Neural cell (in vitro differentiated cells): ENCODE measurements at regions not wholly inside any gene's neighbourhood (a gene's known extent, or its start where the extent isn't known, plus 50 kb on each side); places are given as distances from the start of the nearest gene placed in this dataset.

Source experiments
- EZH2 ChIP-seq: fragments of 200-600, 300-800 bp; shearing (Covaris generic), sonication (generic); IDR thresholded peaks from 2 replicates; pipeline ENCODE4 v1.6.1; 2014; ENCODE audit warnings: antibody characterized with exemption, low read length, borderline replicate concordance, mild to moderate bottlenecking; ENCODE audit not compliant: insufficient read depth, poor library complexity, severe bottlenecking
- POLR2AphosphoS5 ChIP-seq: IDR thresholded peaks from 2 replicates; pipeline ENCODE4 v1.6.1; 2012
- SMC3 ChIP-seq: fragments of 450-650 bp; conservative IDR thresholded peaks from 2 replicates; pipeline ENCODE4 v1.6.1; 2014; ENCODE audit warnings: antibody characterized with exemption, mild to moderate bottlenecking, moderate library complexity; ENCODE audit not compliant: poor library complexity
- TF ChIP-seq, protein P1 (sequence below): fragments of 450-650 bp; IDR thresholded peaks from 2 replicates; pipeline ENCODE4 v1.5.1; 2014; ENCODE audit warnings: antibody characterized with exemption, mild to moderate bottlenecking, moderate library complexity; ENCODE audit not compliant: poor library complexity, severe bottlenecking

- TF ChIP-seq EZH2 (no peak), SMC3 (no peak), POLR2AphosphoS5 (no peak)
- TF ChIP-seq, protein P1, sequence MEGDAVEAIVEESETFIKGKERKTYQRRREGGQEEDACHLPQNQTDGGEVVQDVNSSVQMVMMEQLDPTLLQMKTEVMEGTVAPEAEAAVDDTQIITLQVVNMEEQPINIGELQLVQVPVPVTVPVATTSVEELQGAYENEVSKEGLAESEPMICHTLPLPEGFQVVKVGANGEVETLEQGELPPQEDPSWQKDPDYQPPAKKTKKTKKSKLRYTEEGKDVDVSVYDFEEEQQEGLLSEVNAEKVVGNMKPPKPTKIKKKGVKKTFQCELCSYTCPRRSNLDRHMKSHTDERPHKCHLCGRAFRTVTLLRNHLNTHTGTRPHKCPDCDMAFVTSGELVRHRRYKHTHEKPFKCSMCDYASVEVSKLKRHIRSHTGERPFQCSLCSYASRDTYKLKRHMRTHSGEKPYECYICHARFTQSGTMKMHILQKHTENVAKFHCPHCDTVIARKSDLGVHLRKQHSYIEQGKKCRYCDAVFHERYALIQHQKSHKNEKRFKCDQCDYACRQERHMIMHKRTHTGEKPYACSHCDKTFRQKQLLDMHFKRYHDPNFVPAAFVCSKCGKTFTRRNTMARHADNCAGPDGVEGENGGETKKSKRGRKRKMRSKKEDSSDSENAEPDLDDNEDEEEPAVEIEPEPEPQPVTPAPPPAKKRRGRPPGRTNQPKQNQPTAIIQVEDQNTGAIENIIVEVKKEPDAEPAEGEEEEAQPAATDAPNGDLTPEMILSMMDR: no peak
Measured at GRCh38 chr2:239561446-239562001, 160.7 kb upstream of the HDAC4 start.
